Stimulated activated CD4-positive, alpha-beta T cell treated with anti-CD3 and anti-CD28 coated beads, Interleukin-2, amount 100 ng/mL, for 48 hours (primary cell): ENCODE measurements at regions not wholly inside any gene's neighbourhood (a gene's known extent, or its start where the extent isn't known, plus 50 kb on each side); places are given as distances from the start of the nearest gene placed in this dataset.

Experiments
- DNase-seq, 2 donors: peaks; one replicate each; pipeline ENCODE4 v3.0.0-alpha.2; 2020

DNA sequence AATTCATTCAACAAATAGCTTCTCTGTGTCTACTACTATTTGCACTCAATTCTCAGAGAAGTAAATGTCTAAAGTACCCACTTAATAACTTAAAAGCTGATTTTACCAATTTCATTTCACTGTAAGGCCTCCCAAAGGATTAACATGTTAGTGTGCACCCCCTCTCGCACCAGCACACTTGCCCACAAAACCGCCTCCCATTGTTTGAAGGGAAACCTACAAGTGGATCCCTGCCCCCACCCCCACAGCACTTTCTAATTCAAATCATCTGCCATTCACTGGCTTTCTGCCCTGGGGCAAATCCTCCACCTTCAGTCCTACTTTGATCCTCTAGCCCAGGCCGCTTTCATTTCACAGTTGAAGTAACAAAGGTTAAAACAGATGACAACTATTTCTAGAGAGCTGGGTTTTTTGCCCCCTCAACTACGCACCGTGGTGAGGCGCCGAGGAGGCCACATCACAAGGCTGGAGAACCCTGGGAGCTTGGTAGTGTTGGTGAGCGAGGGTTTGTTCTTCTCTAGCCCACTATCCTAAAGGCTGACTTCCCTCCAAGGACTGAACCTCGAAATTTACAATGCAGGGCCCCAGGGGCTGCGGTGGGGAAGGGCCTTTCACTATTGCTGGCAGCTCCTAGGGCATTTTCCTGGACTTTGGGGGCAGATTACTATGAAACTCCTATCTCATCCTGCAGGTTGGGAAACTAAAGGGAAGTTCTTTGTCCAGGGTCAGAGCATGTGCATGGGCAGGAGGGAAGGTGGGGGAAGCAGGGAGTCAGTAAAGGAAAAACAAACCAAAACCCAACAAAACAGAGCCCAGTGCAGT, 517.4 kb upstream of the ZMIZ1 start:
- DNase-seq = no peak

DNA sequence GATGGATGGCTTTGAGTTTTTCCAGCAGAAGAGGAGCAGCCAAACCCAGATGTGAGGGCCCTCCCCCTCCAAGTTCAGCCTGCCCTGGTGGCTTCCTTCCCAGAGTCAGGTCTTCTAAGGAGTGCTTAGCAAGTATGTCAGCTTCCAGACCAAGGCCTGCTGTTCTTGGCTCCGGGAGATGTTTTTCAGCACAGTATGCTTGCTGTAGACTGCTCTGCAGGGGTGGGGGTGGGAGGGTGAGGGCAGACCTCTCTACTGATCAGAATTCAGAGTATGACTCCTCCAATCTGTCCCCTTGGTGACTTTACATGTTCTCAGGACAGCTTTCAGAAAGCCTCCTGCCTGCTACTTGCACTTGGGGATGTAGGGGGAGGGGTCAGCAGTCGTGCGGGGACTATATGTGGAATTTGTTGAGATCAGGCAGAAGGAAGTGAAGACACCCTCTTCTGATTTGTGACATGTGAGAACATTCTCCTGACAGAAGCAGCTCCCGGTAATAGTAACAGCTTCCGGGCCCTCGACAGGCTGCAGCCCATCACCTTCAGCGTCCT, 516.4 kb upstream of the ZMIZ1 start:
- no peak for DNase-seq

DNA sequence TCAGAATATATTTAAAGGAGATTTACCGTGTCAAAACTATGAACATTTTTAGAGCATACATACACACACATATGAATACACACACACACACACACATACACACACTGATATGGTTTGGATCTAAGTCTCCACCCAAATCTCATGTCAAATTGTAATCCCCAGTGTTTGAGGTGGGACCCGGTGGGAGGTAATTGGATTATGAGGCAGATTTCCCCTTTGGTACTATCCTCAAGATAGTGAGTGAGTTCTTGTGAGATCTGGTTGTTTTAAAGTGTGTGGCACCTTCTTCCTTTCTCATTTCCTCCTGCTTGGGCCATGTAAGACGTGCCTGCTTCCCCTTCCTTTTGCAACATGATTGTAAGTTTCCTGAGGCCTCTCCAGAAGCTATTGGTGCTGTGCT, 515.0 kb upstream of the ZMIZ1 start:
- no peak for DNase-seq

DNA sequence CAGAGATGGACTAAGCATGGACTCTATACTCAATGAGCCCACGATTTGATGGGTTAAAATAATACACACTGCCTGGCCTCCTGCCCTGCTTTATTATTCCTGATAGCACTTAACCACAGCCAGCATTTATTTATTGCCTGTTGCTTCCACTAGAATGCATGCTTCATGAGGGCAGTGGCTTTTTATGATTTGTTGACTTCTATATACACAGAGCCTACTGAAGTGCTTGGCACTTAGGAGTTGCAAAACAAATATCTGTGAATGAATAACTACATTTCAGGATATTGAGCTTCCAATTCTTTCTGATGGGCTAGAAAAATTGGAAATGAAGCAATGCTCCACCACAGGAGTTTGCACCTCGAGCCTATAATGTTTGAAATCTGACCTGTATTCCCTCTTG, 513.6 kb upstream of the ZMIZ1 start:
- no peak for DNase-seq

DNA sequence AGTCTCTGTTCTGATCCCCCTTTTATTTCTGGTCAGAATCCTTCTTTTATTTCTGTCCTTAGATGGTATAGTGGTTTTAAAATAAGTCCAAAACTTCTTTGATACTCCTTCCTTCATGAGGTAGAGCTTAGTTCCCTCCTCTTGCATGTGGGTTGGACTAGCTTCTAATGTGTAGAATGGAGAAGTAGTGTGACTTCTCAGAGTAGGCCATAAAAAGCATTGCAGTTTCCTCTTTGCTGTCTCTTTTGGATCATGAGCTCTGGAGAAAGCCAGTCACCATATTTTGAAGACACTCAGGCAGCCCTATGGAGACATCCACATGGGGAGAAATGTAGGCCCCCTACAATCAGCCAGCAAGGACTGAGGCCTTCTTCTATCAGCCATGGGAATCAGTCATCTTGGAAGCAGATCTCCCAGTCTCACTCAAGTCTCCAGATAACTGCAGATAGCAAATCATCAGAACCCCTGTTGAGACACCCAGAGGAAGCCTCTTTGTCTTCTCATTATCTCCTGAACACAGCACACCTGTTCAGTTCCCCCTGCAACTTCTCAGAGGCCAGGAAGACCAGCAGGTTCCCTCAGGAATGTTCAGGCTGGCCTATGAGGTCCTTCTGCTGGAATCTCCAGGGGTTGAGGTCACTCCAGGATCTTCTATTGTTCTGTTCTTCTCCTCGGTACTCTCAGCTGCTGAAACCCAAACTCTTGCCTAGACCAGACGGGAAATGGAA, 511.9 kb upstream of the ZMIZ1 start:
- DNase-seq = no peak

DNA sequence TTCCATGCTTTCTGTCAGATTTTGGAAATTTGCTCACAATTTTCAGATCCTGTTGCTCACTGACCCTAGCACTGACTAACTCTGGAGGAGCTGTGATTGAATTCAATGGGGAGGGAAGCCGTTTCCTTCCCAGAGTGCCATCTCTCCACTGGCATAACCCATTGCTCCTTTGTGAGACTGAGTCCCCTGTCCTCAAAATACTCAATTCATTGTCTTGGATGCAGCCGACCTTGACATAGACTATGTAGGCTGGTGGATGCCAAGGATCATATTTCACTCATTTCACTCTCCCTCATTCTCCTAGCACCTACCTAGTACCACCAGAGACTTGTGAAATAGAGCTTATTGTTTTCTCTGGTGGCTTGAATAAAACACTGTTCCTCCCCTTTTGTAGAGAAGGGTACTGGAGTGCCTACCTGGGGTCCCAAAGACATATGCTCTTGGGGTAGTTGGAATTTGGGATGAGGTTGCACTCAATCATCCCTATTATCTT, 511.3 kb upstream of the ZMIZ1 start:
- no peak for DNase-seq

DNA sequence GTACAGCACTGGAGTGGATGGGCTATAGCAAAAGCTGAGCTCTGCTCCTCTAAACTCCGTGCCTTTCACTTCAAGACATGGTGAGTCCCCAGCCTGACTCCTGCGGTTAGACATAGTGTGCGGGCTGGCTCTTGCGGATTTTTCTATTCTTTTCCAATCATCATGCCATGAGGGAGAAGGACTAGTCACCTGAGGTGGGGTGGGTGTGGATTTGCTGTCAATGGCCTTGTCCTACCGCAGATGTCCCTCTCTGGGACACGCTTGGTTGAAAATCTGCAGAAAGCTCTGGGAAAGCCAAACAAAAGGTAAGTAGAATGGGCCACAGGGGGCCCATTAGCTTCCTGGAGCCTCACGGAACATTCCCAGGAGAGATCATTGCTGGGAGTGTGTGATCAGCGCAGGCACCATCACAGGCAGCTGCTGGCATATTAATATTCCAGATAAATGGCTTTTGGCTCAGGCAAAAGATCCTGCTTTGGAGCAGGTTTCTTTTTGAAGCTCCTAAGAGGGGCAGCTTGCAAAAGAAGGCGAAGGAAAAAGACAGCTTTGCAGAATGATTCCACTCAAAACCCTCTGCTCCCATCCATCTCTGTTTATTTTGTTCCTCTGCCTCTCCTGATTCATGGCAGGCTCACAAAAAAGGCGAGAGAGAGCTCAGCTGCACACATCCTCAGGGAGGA, 509.0 kb upstream of the ZMIZ1 start:
- no peak for DNase-seq

DNA sequence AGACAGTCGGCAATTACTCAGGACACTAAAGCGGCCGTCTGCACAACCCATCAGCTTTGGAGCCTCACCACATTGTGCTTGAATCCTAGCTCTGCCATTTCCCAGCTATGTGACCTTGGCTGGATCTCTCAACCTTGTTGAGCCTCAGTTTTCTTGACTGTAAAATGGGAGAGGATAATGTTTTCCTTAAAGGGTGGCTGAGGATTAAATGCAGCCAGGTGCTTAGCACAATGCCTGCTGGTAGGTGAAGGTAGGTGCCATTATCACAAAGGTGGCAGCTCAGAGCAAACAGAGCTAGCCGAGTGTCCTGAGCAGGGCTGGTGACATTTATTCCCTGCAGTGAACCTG, 508.5 kb upstream of the ZMIZ1 start:
- no peak for DNase-seq

DNA sequence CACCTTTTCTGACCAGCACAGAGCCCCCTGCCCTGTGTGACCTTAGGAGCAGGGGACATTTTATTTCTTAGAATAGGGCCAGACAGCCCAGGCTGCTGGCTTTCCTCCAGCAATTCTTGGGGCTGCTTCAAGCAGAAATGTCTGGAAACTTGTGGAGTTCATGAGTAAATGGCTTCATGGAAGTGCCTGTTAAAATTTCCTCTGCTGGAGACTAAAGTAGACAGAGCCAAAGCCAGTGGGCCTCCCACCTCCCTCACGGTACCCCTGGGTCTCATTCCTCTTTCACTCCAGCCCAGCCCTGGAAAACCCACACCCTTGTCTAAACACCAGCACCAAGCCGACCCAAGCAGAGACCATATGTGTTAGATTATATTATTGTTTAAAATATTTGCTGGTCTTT, 505.5 kb upstream of the ZMIZ1 start:
- no peak for DNase-seq

DNA sequence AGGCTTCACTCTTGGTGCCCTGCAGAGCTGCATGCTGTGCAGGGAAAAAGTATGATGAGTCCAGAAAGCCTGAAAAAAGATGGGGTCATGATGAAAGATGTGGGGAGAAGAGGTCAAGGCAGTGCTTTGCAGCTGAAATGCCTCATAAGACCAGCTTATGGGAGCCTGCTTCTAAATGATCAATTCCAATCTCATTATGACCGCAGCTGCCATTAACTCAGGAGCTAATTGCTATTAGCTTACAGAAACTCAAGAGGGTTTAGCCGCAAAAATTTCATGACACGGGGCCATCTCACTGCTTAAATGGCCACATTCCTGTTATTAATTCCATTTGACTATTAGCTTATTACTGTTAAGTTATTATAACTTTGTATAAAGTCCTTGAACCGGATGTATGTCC, 502.9 kb upstream of the ZMIZ1 start:
- no peak for DNase-seq

DNA sequence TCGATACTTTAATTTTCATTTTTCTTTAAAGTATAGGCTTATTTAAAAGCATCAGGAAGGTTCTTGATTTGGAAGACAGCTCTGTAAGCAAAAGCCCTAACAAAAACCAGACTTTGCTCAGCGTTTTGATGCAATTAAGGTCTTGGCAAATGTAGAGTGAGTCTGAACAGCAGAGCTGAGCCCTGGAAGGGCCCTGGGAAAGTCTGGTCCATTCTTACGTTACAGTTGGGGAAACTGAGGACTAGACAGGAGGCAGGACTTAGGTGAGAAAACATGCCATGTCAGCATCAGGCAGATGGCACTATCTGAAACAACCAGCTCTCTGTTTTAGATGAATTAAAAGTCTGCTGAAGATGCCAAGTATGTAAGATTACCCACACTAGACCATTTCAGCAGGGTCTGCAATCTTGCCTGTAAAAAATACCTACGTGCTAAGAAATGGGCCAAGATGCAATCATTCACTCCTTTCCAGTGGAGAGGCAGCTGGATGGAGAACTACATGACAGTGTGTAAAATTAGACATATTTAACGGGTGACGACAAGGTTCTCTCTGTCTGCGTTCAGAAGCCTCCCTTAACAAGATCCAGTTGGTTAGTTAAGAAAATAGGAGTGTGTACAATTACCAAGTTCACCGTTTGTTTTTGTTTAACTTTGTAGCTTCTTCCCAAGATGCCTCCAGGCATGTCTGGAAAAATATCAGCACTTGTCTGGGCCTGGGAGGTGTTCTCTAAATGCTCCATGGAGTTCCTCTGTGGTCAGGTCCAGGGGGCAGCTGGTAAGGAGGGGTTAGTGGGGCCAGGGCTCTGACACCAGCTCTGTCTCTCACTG, 502.3 kb upstream of the ZMIZ1 start:
- DNase-seq = no peak

DNA sequence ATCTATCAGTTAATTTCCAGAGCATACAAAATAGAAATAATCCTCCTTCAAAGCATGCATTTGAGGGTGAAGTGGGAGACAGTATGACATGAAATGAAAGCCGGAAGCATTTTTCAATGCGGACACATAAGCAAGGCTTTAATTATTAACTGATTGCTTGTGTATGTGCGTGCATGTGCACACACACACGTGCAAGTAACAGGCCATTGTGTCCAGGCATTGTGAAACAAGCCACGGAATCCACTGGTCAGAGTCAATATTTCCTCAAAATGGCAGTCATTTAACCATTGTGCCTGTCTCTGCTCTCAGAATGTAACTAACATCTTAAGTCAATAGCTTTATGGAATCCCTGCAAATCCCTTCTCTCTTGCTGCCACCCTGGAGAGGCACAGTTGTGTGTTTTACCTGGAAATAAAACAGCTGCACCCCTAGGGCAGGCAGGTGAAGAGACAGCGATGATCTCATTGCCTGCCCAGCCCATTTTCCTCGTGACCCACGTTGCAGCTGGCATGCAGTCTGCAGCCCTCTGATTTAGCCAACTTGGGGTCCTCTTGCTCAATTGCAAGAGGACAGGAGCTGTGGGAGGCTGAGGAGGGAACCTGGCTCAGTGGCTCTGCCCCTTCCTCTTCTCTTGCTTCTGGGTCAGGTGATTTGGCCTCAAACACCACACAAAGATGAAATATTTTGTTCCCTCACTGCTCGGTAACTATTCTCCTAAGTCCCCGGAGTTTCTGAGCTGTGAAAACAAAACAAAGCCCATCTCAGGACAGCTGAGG, 500.9 kb upstream of the ZMIZ1 start:
- no peak for DNase-seq

DNA sequence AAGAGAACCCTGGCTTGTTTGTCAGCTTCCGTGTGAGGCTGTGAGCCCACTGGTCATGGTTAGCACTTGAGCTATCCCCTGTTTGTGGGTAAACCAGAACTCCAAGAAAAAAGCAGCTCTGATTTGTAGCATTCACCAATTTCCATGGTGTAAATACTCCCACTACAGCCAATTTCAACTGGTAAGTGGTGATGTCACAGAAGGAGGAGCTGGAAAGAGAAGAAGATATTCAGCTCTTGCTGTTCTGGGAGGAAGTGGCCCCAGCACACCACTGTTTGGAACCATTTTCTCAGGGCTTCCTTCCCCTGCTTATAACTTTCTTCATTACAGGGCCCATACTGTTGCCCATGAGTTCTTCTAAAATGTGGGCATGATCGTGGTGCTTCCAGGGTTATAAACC, 500.1 kb upstream of the ZMIZ1 start:
- DNase-seq = no peak

DNA sequence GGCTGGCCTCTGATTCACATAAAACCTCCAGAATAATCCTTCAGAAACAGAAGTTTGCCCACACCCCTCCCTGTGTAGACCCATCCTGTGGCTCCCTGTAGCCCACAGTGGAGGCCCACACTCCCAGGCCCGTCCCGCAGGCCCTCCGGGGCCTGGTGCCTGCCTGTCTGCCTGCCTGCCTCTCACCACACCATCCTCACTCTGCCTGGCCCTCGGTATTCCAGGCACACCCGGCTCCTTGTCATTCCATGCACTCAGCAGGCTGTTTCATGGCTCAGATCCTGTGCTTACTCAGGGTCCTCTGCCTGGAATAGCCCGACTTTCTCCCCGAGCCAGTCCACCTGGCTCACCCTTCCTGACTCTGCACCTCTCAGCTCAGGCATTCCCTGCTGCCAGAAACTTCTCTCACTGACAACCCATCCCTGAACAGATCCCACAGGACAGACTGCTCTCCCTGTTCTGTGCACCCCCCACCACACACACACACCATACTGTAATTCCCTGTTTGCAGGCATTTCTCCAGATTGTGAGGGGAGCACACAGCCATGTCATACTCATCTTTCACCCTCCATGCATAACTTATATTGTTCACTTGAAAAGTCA, 498.0 kb upstream of the ZMIZ1 start:
- no peak for DNase-seq

DNA sequence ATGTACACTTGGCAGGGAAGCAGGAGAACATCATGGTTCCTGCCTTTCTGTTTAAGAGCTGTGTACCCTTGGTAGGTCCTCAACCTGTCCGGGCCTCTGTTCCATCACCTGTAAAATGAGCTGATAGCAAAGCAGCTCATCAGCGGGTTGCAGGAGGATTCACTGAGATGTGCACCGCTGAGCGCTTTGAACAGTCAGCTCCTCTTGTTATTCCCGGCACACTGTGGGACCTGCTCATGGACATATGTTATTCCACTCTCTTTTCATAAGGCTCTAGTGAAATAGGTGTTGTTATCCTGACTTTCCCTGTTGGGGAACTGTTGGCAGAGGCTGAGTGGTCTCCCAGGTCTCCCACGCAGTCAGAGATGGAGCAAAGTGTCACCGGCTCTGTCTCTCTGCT, 497.5 kb upstream of the ZMIZ1 start:
- no peak for DNase-seq

DNA sequence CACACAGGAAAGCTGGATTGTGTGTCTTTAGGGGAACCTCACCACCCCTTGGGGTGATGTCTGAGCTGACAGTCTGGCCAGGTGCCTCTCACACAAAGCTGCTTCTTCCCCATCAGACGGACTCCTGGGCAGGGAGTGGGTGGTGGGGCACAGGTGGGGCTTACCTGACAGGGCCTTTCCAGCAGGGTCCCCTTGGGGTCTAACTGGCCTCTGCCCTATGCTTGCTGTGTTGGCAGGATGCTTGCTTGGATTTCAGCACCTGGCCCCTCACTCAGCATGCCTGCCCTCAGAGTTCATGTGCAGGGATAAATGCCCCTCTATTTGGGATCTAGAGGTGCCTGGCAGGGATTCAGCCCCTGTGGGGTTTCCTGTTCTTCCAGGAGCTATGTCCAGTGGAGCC, 496.9 kb upstream of the ZMIZ1 start:
- no peak for DNase-seq

DNA sequence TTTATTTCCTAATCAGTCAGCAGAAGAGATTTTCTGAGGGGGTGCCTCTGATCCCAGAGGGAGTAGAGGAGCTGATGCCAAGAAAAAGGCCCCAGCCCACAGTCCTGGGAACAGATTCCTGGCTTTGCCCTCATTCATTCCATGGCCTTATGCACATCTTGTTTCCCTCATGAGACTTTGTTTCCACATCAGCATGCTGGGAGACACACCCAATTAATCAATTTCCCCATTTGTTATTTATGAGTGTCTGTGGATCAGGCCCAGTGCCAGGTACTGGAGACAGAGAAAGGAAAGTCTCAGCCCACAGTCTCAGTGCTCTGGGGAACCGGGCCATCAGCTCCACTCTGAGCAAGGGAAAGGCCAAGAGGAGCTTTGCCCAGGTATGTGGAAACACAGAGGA, 496.2 kb upstream of the ZMIZ1 start:
- DNase-seq = no peak

DNA sequence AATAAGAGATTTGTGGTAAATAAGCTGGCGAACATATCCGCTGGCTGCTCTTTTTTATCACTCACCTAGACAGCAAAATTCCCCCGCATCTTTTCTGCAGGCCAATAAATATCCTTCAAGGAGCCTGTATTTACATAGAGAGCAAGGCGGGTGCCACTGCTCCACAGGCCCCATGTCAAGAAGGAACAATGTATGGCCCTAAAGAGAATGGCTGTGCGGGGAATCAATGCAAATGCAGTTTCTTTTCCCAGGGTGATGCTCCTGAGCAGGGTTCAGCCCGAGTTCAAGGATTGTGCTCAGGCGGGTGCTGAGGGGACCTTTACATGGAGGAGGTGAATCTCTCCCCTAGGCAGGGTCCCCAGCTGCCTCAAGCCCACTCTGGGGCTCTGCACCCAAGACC, 494.2 kb upstream of the ZMIZ1 start:
- DNase-seq = no peak

DNA sequence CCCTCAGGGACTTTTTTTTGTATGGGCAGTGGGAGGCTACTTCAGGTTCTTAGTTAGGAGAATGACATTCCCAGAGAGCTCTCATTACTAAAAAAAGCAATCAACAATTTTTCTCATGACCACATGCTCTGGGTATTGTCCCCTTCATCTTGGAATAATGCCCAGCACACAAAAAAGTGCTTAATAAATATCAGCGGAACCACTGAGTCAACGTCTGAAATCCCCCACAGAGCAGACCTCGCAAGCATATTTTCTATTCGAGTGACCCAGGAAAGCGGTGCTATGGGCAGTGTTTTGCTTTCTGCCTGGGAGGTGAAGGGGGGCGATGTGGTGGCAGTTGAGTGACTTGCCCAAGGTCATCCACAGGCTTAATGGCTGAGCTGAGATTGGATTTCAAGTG, 493.4 kb upstream of the ZMIZ1 start:
- DNase-seq = no peak

DNA sequence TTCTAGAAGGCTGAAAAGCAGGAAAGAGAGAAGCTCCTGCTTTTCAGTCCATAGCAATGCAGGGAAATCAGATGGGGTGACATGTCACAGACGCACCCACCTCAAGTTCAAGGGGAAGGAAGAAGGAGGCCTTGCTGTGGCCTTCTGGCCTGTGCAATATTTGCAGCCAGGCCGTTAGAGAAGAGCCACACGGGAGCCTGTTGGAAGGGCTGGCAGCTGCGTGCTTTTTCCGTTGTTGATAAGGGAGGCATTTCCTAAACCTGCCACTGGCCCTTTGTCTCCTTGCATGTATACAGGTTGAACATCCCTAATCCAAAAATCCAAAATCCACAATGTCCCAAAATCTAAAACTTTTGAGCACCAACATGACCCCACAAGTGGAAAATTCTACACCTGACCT, 492.5 kb upstream of the ZMIZ1 start:
- DNase-seq = no peak

DNA sequence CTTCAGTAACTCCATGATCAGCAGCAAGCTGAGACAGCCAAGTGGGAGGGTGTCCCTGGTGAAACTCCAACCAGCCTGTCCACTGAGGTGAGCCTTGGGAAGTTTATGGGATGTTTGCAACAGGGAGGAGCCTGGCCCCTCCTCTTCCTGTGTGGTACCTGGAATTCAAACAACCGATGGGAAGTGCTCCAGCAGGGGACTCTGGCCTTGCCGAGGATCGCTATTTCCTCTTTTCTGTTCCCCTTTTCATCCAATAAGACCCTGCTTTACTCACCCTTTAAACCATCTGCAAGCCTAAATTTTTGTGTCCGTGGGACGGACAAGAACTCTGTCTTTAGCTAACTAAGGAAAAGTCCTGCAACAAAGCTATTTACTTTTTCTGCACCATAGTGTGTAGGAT, 491.1 kb upstream of the ZMIZ1 start:
- no peak for DNase-seq

DNA sequence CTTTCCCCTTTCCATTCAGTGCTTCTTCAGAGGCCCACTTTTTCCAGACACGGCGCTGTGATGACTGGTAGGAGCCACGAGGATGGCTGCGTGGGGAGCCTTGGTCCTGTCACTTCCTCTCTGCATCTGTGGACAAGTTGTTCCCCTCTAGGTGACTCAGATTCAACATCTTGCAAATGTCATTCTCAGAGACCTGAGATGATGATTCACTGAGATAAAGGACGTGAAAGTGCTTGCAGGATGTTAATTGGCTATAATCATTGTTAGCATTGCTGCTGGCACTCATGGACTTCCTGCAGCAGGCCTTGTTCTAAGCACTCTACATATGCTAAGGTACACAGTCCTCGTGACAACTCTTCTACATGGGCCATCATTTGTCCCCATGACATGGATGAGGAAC, 489.8 kb upstream of the ZMIZ1 start:
- DNase-seq = peak; percentile 38 to 50
